ENCODE measurements at regions not wholly inside any gene's neighbourhood (a gene's known extent, or its start where the extent isn't known, plus 50 kb on each side); places are given as distances from the start of the nearest gene placed in this dataset.

- no peak overlapping the region for H3K4me3 ChIP-seq (ENCODE audit: low read depth, low read length)
- no peak for DNase-seq (ENCODE audit: low read depth)
- TF ChIP-seq CTCF (IDR thresholded peaks at IDR 0.05; ENCODE audit: low read depth, low read length) (no peak), MAX (IDR thresholded peaks at IDR 0.05; ENCODE audit: low read depth, low read length) (no peak), MYC (IDR thresholded peaks at IDR 0.05; ENCODE audit: low read depth, low read length) (no peak), POLR2A (IDR thresholded peaks at IDR 0.05; ENCODE audit: extremely low read depth, insufficient read length) (no peak)
Measured at GRCh38 chr18:78031991-78032390, 782.3 kb downstream of the GALR1 start.

- TF ChIP-seq MYC (IDR thresholded peaks at IDR 0.05; ENCODE audit: low read depth, low read length) (no peak), CTCF (IDR thresholded peaks at IDR 0.05; ENCODE audit: low read depth, low read length) (no peak), MAX (IDR thresholded peaks at IDR 0.05; ENCODE audit: low read depth, low read length) (no peak), POLR2A (IDR thresholded peaks at IDR 0.05; ENCODE audit: extremely low read depth, insufficient read length) (no peak)
- H3K4me3 ChIP-seq (ENCODE audit: low read depth, low read length) = no peak overlapping the region
- DNase-seq (ENCODE audit: low read depth) = no peak
Measured at GRCh38 chr18:78032574-78032973, 782.9 kb downstream of the GALR1 start.

- DNase-seq (ENCODE audit: low read depth) = no peak
- no peak overlapping the region for H3K4me3 ChIP-seq (ENCODE audit: low read depth, low read length)
- TF ChIP-seq MYC (IDR thresholded peaks at IDR 0.05; ENCODE audit: low read depth, low read length) (no peak), MAX (IDR thresholded peaks at IDR 0.05; ENCODE audit: low read depth, low read length) (no peak)
Measured at GRCh38 chr18:78034755-78035154, 785.1 kb downstream of the GALR1 start.

GRCh38 chr18:78041218-78041617, 791.6 kb downstream of the GALR1 start:
- TF ChIP-seq MYC (IDR thresholded peaks at IDR 0.05; ENCODE audit: low read depth, low read length) (no peak), POLR2A (IDR thresholded peaks at IDR 0.05; ENCODE audit: extremely low read depth, insufficient read length) (no peak), CTCF (IDR thresholded peaks at IDR 0.05; ENCODE audit: low read depth, low read length) (no peak), MAX (IDR thresholded peaks at IDR 0.05; ENCODE audit: low read depth, low read length) (no peak)
- no peak for DNase-seq (ENCODE audit: low read depth)
- no peak overlapping the region for H3K4me3 ChIP-seq (ENCODE audit: low read depth, low read length)

GRCh38 chr18:78046631-78047030, 797.0 kb downstream of the GALR1 start:
- no peak for DNase-seq (ENCODE audit: low read depth)
- no peak overlapping the region for H3K4me3 ChIP-seq (ENCODE audit: low read depth, low read length)
- no peak for TF ChIP-seq MYC (IDR thresholded peaks at IDR 0.05; ENCODE audit: low read depth, low read length)
- TF ChIP-seq MAX (IDR thresholded peaks at IDR 0.05; ENCODE audit: low read depth, low read length) = no peak
- TF ChIP-seq POLR2A (IDR thresholded peaks at IDR 0.05; ENCODE audit: extremely low read depth, insufficient read length) = no peak
- TF ChIP-seq CTCF (IDR thresholded peaks at IDR 0.05; ENCODE audit: low read depth, low read length) = no peak

- no peak overlapping the region for H3K4me3 ChIP-seq (ENCODE audit: low read depth, low read length)
- TF ChIP-seq POLR2A (IDR thresholded peaks at IDR 0.05; ENCODE audit: extremely low read depth, insufficient read length) = no peak
- no peak for TF ChIP-seq CTCF (IDR thresholded peaks at IDR 0.05; ENCODE audit: low read depth, low read length)
- no peak for DNase-seq (ENCODE audit: low read depth)
Measured at GRCh38 chr18:78049281-78049680, 799.6 kb downstream of the GALR1 start.
